ENCODE measurements at regions not wholly inside any gene's neighbourhood (a gene's known extent, or its start where the extent isn't known, plus 50 kb on each side); places are given as distances from the start of the nearest gene placed in this dataset.

GRCh38 chr13:50078231-50078894 lies 63.1 kb downstream of the KCNRG start:
- Histone ChIP-seq H3K36me3 (ENCODE audit: control insufficient read depth, insufficient read depth, low read length) (no peaks in the 10 kb centered on the region), H3K27me3 (ENCODE audit: insufficient read depth, low read length, poor library complexity) (no peaks in the 10 kb centered on the region), H3K9ac (ENCODE audit: low read length) (no peak overlapping the region), H3K23ac (ENCODE audit: low read length) (no peak overlapping the region), H3K18ac (ENCODE audit: low read length) (no peak overlapping the region), H4K8ac (ENCODE audit: low read depth, low read length) (no peak overlapping the region), H3K4me2 (ENCODE audit: low read length) (no peak overlapping the region), H3K79me2 (ENCODE audit: control insufficient read depth, insufficient read depth, low read length) (peaks cover 21% of the 10 kb centered on the region), H3K79me1 (ENCODE audit: low read length) (peaks cover 2% of the 10 kb centered on the region), H4K5ac (ENCODE audit: low read length) (no peak overlapping the region), H2AK5ac (ENCODE audit: low read length) (no peak overlapping the region), H2BK15ac (replicated peaks; ENCODE audit: low read depth) (no peak overlapping the region), H3K4me3 (ENCODE audit: low read length) (no peak overlapping the region), H3K27ac (ENCODE audit: low read depth, low read length) (no peak overlapping the region), H2BK120ac (ENCODE audit: low read depth, low read length) (no peak overlapping the region), H3K4ac (ENCODE audit: low read depth, low read length) (no peak overlapping the region), H2BK5ac (ENCODE audit: low read length) (no peak overlapping the region), H3K56ac (ENCODE audit: low read length) (no peak overlapping the region), H3K4me1 (ENCODE audit: control insufficient read depth, low read depth, low read length) (peaks cover 2% of the 10 kb centered on the region)
- no peak for DNase-seq
- no CpG with 5 or more reads among the region's 3 CpGs for WGBS (ENCODE audit: extremely low coverage, insufficient coverage, low lambda C conversion rate)

GRCh38 chr13:50078895-50079654 lies 63.8 kb downstream of the KCNRG start:
- H2BK15ac ChIP-seq (replicated peaks; ENCODE audit: low read depth), result no peak overlapping the region
- H3K4me2 ChIP-seq (ENCODE audit: low read length), result peak overlapping the region; percentile 8
- no peak overlapping the region for H4K8ac ChIP-seq (ENCODE audit: low read depth, low read length)
- no peaks in the 10 kb centered on the region for H3K36me3 ChIP-seq (ENCODE audit: control insufficient read depth, insufficient read depth, low read length)
- no peak for DNase-seq
- peaks cover 21% of the 10 kb centered on the region for H3K79me2 ChIP-seq (ENCODE audit: control insufficient read depth, insufficient read depth, low read length)
- no peak overlapping the region for H2BK120ac ChIP-seq (ENCODE audit: low read depth, low read length)
- no peak overlapping the region for H3K4ac ChIP-seq (ENCODE audit: low read depth, low read length)
- H3K79me1 ChIP-seq (ENCODE audit: low read length), result peaks cover 2% of the 10 kb centered on the region
- H3K18ac ChIP-seq (ENCODE audit: low read length), result no peak overlapping the region
- no peak overlapping the region for H2BK5ac ChIP-seq (ENCODE audit: low read length)
- no peaks in the 10 kb centered on the region for H3K27me3 ChIP-seq (ENCODE audit: insufficient read depth, low read length, poor library complexity)
- no peak overlapping the region for H3K9ac ChIP-seq (ENCODE audit: low read length)
- peaks cover 2% of the 10 kb centered on the region for H3K4me1 ChIP-seq (ENCODE audit: control insufficient read depth, low read depth, low read length)
- no peak overlapping the region for H2AK5ac ChIP-seq (ENCODE audit: low read length)
- no peak overlapping the region for H4K5ac ChIP-seq (ENCODE audit: low read length)
- H3K23ac ChIP-seq (ENCODE audit: low read length), result no peak overlapping the region
- H3K27ac ChIP-seq (ENCODE audit: low read depth, low read length), result no peak overlapping the region
- no peak overlapping the region for H3K56ac ChIP-seq (ENCODE audit: low read length)
- no peak overlapping the region for H3K4me3 ChIP-seq (ENCODE audit: low read length)
- WGBS (ENCODE audit: extremely low coverage, insufficient coverage, low lambda C conversion rate), result 100% methylated on average over 3 of the region's 10 CpGs

- H3K4me2 ChIP-seq (ENCODE audit: low read length), result peak overlapping the region; percentile 10
- peak overlapping the region; percentile 93 for H3K9ac ChIP-seq (ENCODE audit: low read length)
- H3K4ac ChIP-seq (ENCODE audit: low read depth, low read length), result no peak overlapping the region
- no peaks in the 10 kb centered on the region for H3K36me3 ChIP-seq (ENCODE audit: control insufficient read depth, insufficient read depth, low read length)
- H3K4me1 ChIP-seq (ENCODE audit: control insufficient read depth, low read depth, low read length), result peaks cover 2% of the 10 kb centered on the region
- peaks cover 2% of the 10 kb centered on the region for H3K79me1 ChIP-seq (ENCODE audit: low read length)
- H3K27ac ChIP-seq (ENCODE audit: low read depth, low read length), result no peak overlapping the region
- no peak overlapping the region for H2BK15ac ChIP-seq (replicated peaks; ENCODE audit: low read depth)
- H2AK5ac ChIP-seq (ENCODE audit: low read length), result no peak overlapping the region
- peak overlapping the region; percentile 93 for H3K56ac ChIP-seq (ENCODE audit: low read length)
- WGBS (ENCODE audit: extremely low coverage, insufficient coverage, low lambda C conversion rate), result no CpG with 5 or more reads among the region's 12 CpGs
- no peak overlapping the region for H3K23ac ChIP-seq (ENCODE audit: low read length)
- H3K27me3 ChIP-seq (ENCODE audit: insufficient read depth, low read length, poor library complexity), result no peaks in the 10 kb centered on the region
- no peak overlapping the region for H4K8ac ChIP-seq (ENCODE audit: low read depth, low read length)
- no peak overlapping the region for H4K5ac ChIP-seq (ENCODE audit: low read length)
- H2BK5ac ChIP-seq (ENCODE audit: low read length), result no peak overlapping the region
- peaks cover 21% of the 10 kb centered on the region for H3K79me2 ChIP-seq (ENCODE audit: control insufficient read depth, insufficient read depth, low read length)
- peak overlapping the region; percentile 84 for H3K4me3 ChIP-seq (ENCODE audit: low read length)
- H3K18ac ChIP-seq (ENCODE audit: low read length), result no peak overlapping the region
- DNase-seq, result no peak
- H2BK120ac ChIP-seq (ENCODE audit: low read depth, low read length), result no peak overlapping the region
Measured at GRCh38 chr13:50079655-50080202, 64.5 kb downstream of the KCNRG start.

- peak overlapping the region; percentile 93 for H3K9ac ChIP-seq (ENCODE audit: low read length)
- H3K79me2 ChIP-seq (ENCODE audit: control insufficient read depth, insufficient read depth, low read length), result peaks cover 21% of the 10 kb centered on the region
- peaks cover 2% of the 10 kb centered on the region for H3K4me1 ChIP-seq (ENCODE audit: control insufficient read depth, low read depth, low read length)
- no peaks in the 10 kb centered on the region for H3K27me3 ChIP-seq (ENCODE audit: insufficient read depth, low read length, poor library complexity)
- peak overlapping the region; percentile 84 for H3K4me3 ChIP-seq (ENCODE audit: low read length)
- no peak overlapping the region for H3K4ac ChIP-seq (ENCODE audit: low read depth, low read length)
- no CpG with 5 or more reads among the region's 29 CpGs for WGBS (ENCODE audit: extremely low coverage, insufficient coverage, low lambda C conversion rate)
- no peak overlapping the region for H3K18ac ChIP-seq (ENCODE audit: low read length)
- no peak overlapping the region for H4K5ac ChIP-seq (ENCODE audit: low read length)
- no peaks in the 10 kb centered on the region for H3K36me3 ChIP-seq (ENCODE audit: control insufficient read depth, insufficient read depth, low read length)
- no peak overlapping the region for H2BK15ac ChIP-seq (replicated peaks; ENCODE audit: low read depth)
- no peak overlapping the region for H2BK5ac ChIP-seq (ENCODE audit: low read length)
- H2AK5ac ChIP-seq (ENCODE audit: low read length), result no peak overlapping the region
- no peak overlapping the region for H2BK120ac ChIP-seq (ENCODE audit: low read depth, low read length)
- H3K79me1 ChIP-seq (ENCODE audit: low read length), result peaks cover 2% of the 10 kb centered on the region
- H3K56ac ChIP-seq (ENCODE audit: low read length), result peak overlapping the region; percentile 93
- peak; percentile 29 for DNase-seq
- H3K23ac ChIP-seq (ENCODE audit: low read length), result no peak overlapping the region
- peak overlapping the region; percentile 10 for H3K4me2 ChIP-seq (ENCODE audit: low read length)
- no peak overlapping the region for H4K8ac ChIP-seq (ENCODE audit: low read depth, low read length)
- H3K27ac ChIP-seq (ENCODE audit: low read depth, low read length), result no peak overlapping the region
Measured at GRCh38 chr13:50080203-50080910, 65.1 kb downstream of the KCNRG start.

- Histone ChIP-seq H3K4me2 (ENCODE audit: low read length) (peak overlapping the region; percentile 32), H2BK15ac (replicated peaks; ENCODE audit: low read depth) (no peak overlapping the region), H3K27me3 (ENCODE audit: insufficient read depth, low read length, poor library complexity) (no peaks in the 10 kb centered on the region), H2BK120ac (ENCODE audit: low read depth, low read length) (peak overlapping the region; percentile 31), H3K23ac (ENCODE audit: low read length) (peak overlapping the region; percentile 86), H4K8ac (ENCODE audit: low read depth, low read length) (no peak overlapping the region), H3K4ac (ENCODE audit: low read depth, low read length) (peak overlapping the region; percentile 92), H3K4me3 (ENCODE audit: low read length) (peak overlapping the region; percentile 84), H3K56ac (ENCODE audit: low read length) (peak overlapping the region; percentile 93), H2AK5ac (ENCODE audit: low read length) (no peak overlapping the region), H4K5ac (ENCODE audit: low read length) (no peak overlapping the region), H3K18ac (ENCODE audit: low read length) (peak overlapping the region; percentile 94), H2BK5ac (ENCODE audit: low read length) (peak overlapping the region; percentile 80), H3K79me2 (ENCODE audit: control insufficient read depth, insufficient read depth, low read length) (peaks cover 17% of the 10 kb centered on the region), H3K27ac (ENCODE audit: low read depth, low read length) (peak overlapping the region; percentile 96), H3K79me1 (ENCODE audit: low read length) (peaks cover 2% of the 10 kb centered on the region), H3K9ac (ENCODE audit: low read length) (peak overlapping the region; percentile 93), H3K36me3 (ENCODE audit: control insufficient read depth, insufficient read depth, low read length) (no peaks in the 10 kb centered on the region), H3K4me1 (ENCODE audit: control insufficient read depth, low read depth, low read length) (peaks cover 2% of the 10 kb centered on the region)
- peak; percentile 58 for DNase-seq
- no CpG with 5 or more reads among the region's 67 CpGs for WGBS (ENCODE audit: extremely low coverage, insufficient coverage, low lambda C conversion rate)
Measured at GRCh38 chr13:50080911-50081678, 65.9 kb downstream of the KCNRG start.
